Thyroid gland (tissue), 4 donors: ENCODE measurements at regions not wholly inside any gene's neighbourhood (a gene's known extent, or its start where the extent isn't known, plus 50 kb on each side); places are given as distances from the start of the nearest gene placed in this dataset.

Source experiments
- DNase-seq, 2 donors: peaks; one replicate each; pipeline ENCODE4 v3.0.0-alpha.2; 2019
- H3K27ac ChIP-seq, 3 donors: fragments of 200-600 bp; sonication (generic); 1 replicate in 2 of 3; 2 replicates in 1 of 3; pipeline ENCODE4 v1.5.1; 2016 to 2019; ENCODE audit warnings: mild to moderate bottlenecking in 1 of 3, moderate library complexity in 1 of 3
- H3K27me3 ChIP-seq: fragments of 200-600 bp; sonication (generic); one replicate; pipeline ENCODE4 v1.5.1; 2019
- H3K36me3 ChIP-seq, 2 donors: fragments of 200-600 bp; sonication (generic); one replicate each; pipeline ENCODE4 v1.5.1; 2016 to 2019
- H3K4me1 ChIP-seq, 2 donors: fragments of 200-600 bp; sonication (generic); one replicate each; pipeline ENCODE4 v1.5.1; 2017 to 2019
- H3K4me3 ChIP-seq, 3 donors: fragments of 200-600 bp; sonication (generic); replicated peaks in 1 of 3; 1 replicate in 2 of 3; 2 replicates in 1 of 3; pipeline ENCODE4 v1.5.1; 2016; ENCODE audit warnings: mild to moderate bottlenecking in 1 of 3
- H3K9me3 ChIP-seq: fragments of 200-600 bp; sonication (generic); one replicate; pipeline ENCODE4 v1.5.1; 2017
- CTCF ChIP-seq, 6 experiments: fragments of 200-600 bp in 3 of 6; fragments of 450-650 bp in 3 of 6; sonication (generic) in 3 of 6; IDR thresholded peaks; one replicate each; pipeline ENCODE4 v1.5.1; 2016 to 2019; ENCODE audit warnings: antibody characterized with exemption in 6 of 6, mild to moderate bottlenecking in 2 of 6, inconsistent platforms in 1 of 6, moderate library complexity in 1 of 6
- POLR2A ChIP-seq, 2 donors: fragments of 450-650 bp; IDR thresholded peaks; one replicate each; pipeline ENCODE4 v1.6.1; 2017; ENCODE audit warnings: antibody characterized with exemption in 2 of 2, mild to moderate bottlenecking in 2 of 2, moderate library complexity in 1 of 2
- WGBS, 2 donors: methylation state at CpG; one replicate each; pipeline ENCODE4 v1.1.5; 2017; 5-methylcytosine and 5-hydroxymethylcytosine counted together
- intact Hi-C: fragments of 100-400 bp; cut with DNase I; formaldehyde crosslinking; loops from one replicate; pipeline ENCODE4 v1.15.1; 2023

- Histone ChIP-seq H3K27ac (no peak overlapping the region), H3K4me1 (no peaks in the 10 kb centered on the region), H3K9me3 (no peaks in the 10 kb centered on the region), H3K36me3 (no peaks in the 10 kb centered on the region), H3K27me3 (no peaks in the 10 kb centered on the region), H3K4me3 (no peak overlapping the region)
- WGBS, 2 donors, result 83 to 86% methylated on average over 2 of the region's 2 CpGs
- DNase-seq, result no peak
- TF ChIP-seq POLR2A (IDR thresholded peaks at IDR 0.05), result no peak
- intact Hi-C loops, result no loop called here
These were observed 194.9 kb upstream of the GLI3 start for GRCh38 chr7:42431873-42432272.

DNA sequence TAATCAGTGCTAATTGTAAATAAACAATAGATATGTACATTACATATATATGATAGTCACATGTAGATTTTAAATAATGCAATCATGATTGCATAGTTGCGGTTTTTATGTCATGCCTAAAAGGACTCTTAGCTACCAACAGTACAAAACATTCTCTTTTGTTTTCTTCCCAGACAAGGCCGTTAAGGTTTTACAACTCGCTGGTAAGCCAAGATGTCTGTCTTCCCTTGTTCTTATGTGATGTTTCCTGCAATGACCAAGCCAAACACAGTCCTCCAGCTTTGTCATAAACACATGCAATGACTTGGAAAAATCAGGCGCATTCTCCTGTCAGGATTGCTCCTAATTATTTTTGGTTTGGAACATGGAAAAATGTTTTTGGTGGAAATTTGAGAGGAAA lies 192.3 kb upstream of the GLI3 start:
- no peak for TF ChIP-seq POLR2A (IDR thresholded peaks at IDR 0.05)
- TF ChIP-seq CTCF (IDR thresholded peaks at IDR 0.05), result no peak
- no peaks in the 10 kb centered on the region for H3K27me3 ChIP-seq
- no peaks in the 10 kb centered on the region for H3K4me1 ChIP-seq
- DNase-seq, result no peak
- H3K4me3 ChIP-seq, result no peak overlapping the region
- H3K9me3 ChIP-seq, result no peaks in the 10 kb centered on the region
- intact Hi-C loops, result no loop called here
- H3K27ac ChIP-seq, result no peak overlapping the region
- H3K36me3 ChIP-seq, result no peaks in the 10 kb centered on the region
- 83 to 84% methylated on average over 4 of the region's 4 CpGs for WGBS, 2 donors

- no peaks in the 10 kb centered on the region for H3K27me3 ChIP-seq
- H3K9me3 ChIP-seq, result no peaks in the 10 kb centered on the region
- no peak for TF ChIP-seq POLR2A (IDR thresholded peaks at IDR 0.05)
- no peak for TF ChIP-seq CTCF (IDR thresholded peaks at IDR 0.05)
- no peak overlapping the region for H3K27ac ChIP-seq
- H3K36me3 ChIP-seq, result no peaks in the 10 kb centered on the region
- H3K4me3 ChIP-seq, result no peak overlapping the region
- intact Hi-C loops, result no loop called here
- no peak for DNase-seq
- H3K4me1 ChIP-seq, result no peaks in the 10 kb centered on the region
- 83 to 84% methylated on average over 4 of the region's 4 CpGs for WGBS, 2 donors
These were observed 189.2 kb upstream of the GLI3 start for GRCh38 chr7:42426163-42426562.

- Histone ChIP-seq H3K4me1 (no peaks in the 10 kb centered on the region), H3K9me3 (no peaks in the 10 kb centered on the region), H3K27me3 (no peaks in the 10 kb centered on the region), H3K27ac (no peak overlapping the region), H3K4me3 (no peak overlapping the region), H3K36me3 (no peaks in the 10 kb centered on the region)
- DNase-seq, result no peak
- intact Hi-C loops, result no loop called here
- WGBS, 2 donors, result 62 to 64% methylated on average over 4 of the region's 4 CpGs
- no peak for TF ChIP-seq CTCF (IDR thresholded peaks at IDR 0.05)
- TF ChIP-seq POLR2A (IDR thresholded peaks at IDR 0.05), result no peak
These were observed 178.0 kb upstream of the GLI3 start for GRCh38 chr7:42414941-42415505.

DNA sequence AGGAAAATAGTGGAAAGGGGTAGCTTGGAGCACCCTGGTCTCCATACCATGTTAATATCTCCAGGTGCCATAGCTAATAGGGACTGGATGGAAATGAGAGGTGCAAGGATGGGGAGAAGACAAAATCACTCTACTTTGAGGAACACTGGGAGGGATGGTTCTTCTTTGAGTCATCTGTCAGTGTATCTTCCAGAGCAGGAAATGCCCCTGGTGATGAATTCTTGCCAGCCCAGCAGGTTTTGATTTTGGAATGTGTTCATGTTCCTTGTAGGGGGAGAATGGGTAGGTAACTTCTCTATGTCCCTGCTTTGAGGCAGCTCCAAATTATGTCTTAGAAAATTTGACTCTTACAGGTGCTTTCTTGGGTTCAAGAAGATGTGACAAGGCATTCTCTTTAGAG lies 177.0 kb upstream of the GLI3 start:
- DNase-seq, result no peak
- Histone ChIP-seq H3K36me3 (no peaks in the 10 kb centered on the region), H3K27ac (no peak overlapping the region), H3K4me3 (no peak overlapping the region), H3K4me1 (no peaks in the 10 kb centered on the region), H3K27me3 (no peaks in the 10 kb centered on the region), H3K9me3 (no peaks in the 10 kb centered on the region)
- intact Hi-C loops, result no loop called here
- TF ChIP-seq CTCF (IDR thresholded peaks at IDR 0.05), result no peak
- no peak for TF ChIP-seq POLR2A (IDR thresholded peaks at IDR 0.05)

DNA sequence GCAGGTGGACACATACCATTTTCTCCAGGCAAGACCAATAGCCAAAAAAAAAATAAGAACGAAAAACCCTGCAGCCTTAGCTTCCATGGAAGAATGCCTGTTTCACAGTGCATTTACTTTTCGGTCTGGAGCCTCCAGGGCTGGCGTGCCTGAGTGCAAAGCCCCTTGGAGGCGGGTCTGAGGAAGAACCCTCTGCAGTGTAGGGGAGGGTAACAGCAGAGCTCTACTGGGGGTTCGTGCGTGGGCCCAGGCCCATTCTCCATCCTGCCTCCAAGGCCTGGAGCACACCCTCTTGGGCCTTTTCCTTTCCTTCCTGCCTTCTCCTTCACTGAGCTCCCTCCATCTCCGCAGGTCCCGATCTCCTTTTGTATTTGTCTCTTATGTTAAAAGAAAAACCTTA lies 172.3 kb upstream of the GLI3 start:
- no peaks in the 10 kb centered on the region for H3K36me3 ChIP-seq
- intact Hi-C loops, result no loop called here
- H3K4me1 ChIP-seq, result no peaks in the 10 kb centered on the region
- no peak for DNase-seq
- no peak overlapping the region for H3K4me3 ChIP-seq
- TF ChIP-seq POLR2A (IDR thresholded peaks at IDR 0.05) (no peak), CTCF (IDR thresholded peaks at IDR 0.05) (no peak)
- H3K27ac ChIP-seq, result no peak overlapping the region
- 90 to 96% methylated on average over 8 of the region's 8 CpGs for WGBS, 2 donors
- H3K27me3 ChIP-seq, result no peaks in the 10 kb centered on the region
- H3K9me3 ChIP-seq, result no peaks in the 10 kb centered on the region
